HG03520 (cell line): ENCODE measurements at regions not wholly inside any gene's neighbourhood (a gene's known extent, or its start where the extent isn't known, plus 50 kb on each side); places are given as distances from the start of the nearest gene placed in this dataset.

Experiments
- ATAC-seq: cut with Tn5 transposase; IDR thresholded peaks from one replicate; pipeline ENCODE4 v1.9.1; 2021; ENCODE audit warnings: mild to moderate bottlenecking, moderate library complexity; ENCODE audit not compliant: unreplicated experiment

DNA sequence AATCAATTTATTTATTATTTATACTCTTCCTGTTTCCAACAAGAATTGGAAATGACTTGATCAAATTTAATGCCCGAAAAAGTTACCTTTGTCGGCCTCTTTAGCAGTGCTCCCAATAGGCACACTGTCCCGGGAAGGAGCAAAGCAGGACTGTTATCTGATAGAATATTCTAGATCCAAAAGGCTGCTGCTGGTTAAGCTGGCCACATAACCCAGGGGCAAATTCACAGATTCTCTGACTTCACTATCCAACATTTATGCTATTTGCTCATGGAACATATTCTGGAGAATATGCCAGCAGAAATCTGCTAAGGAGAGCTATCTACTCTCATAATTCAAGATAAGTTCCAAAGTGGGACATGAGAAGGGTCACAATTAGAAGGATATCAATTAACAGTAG is 100.2 kb upstream of the DMAC1 start:
- no peak for ATAC-seq

DNA sequence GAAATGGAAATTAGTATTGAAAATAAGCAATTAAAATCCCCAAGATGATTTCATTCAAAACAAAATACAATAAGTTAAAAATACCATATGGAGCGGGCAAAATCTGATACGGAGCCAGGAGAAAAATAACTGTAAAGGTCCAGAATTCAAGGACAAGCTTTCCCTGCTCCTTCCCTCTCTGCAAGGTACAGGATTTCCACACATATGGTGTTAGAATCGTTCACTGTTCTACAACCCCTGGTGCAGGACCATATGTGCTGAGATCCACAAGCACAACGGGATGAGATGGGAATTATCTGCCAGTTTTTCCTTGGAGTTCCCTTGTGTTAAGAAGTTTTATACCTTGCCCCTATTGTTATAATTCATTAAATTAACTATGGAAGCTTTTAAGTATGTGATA is 94.7 kb upstream of the DMAC1 start:
- no peak for ATAC-seq

DNA sequence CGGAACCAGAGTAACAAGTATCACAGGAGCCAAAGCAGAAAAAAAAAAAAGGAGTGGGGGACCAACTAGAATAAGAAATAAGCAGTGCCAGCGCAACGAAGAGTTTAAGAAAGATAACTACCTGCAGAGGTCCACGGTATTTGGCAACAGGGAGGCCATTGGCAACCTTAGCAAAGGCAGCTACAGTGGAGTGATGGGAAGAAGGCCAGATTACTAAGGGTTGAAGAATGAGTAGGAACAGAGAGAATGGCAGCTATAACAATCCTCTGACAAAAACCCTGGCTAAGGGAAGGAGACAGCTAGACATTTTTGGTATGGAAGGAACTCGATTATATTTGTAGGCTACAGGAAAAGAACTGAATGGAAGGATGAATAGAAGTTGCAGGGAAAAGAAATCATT is 93.4 kb upstream of the DMAC1 start:
- no peak for ATAC-seq

GRCh38 chr9:7879551-7880245 is 80.1 kb upstream of the DMAC1 start:
- no peak for ATAC-seq

GRCh38 chr9:7871977-7872730 is 72.6 kb upstream of the DMAC1 start:
- ATAC-seq = no peak

DNA sequence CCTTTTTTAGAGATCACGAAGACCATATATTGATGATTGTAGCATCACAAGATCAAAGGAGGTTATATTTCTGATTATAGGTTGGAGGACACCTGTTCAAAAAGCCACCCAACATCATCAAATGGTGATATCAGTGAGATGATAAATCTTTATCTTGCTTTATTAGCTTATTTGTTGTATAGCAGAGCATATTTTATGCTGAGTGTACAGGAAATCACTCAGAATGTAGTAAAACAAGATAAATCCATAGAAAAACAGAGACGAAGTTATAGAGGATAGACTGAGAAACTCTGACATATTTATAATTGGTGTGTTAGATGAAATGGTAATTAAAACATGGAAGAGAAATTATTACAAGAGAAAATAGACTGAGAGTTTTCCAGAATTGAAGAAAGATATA is 69.8 kb upstream of the DMAC1 start:
- ATAC-seq = no peak

GRCh38 chr9:7862170-7862569 is 62.6 kb upstream of the DMAC1 start:
- ATAC-seq = no peak

GRCh38 chr9:7861086-7861485 is 61.5 kb upstream of the DMAC1 start:
- no peak for ATAC-seq

GRCh38 chr9:7860335-7860709 is 60.7 kb upstream of the DMAC1 start:
- ATAC-seq = no peak

- no peak for ATAC-seq
These were observed 60.2 kb upstream of the DMAC1 start for GRCh38 chr9:7859701-7860334.

DNA sequence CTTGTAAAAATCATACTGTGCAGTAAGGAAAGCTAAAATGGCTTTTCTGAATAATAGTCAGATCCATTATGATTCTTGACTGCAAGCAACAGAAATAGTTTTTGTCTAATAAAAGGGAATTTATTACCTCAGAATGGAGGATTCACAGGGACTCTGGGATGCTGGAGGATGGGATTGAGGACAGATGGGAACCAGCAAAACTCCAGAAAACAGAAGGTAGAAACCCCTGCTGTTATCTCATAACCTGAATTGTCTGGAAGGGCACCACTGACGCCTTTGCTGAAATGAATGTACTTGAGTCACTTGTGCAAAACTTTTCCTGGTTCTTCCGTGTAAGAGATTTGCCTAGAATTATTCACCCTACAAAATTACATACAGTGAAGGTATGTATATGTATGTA is 58.6 kb upstream of the DMAC1 start:
- no peak for ATAC-seq

GRCh38 chr9:7854763-7855162 is 55.2 kb upstream of the DMAC1 start:
- no peak for ATAC-seq
